ENCODE measurements at regions not wholly inside any gene's neighbourhood (a gene's known extent, or its start where the extent isn't known, plus 50 kb on each side); places are given as distances from the start of the nearest gene placed in this dataset.

DNA sequence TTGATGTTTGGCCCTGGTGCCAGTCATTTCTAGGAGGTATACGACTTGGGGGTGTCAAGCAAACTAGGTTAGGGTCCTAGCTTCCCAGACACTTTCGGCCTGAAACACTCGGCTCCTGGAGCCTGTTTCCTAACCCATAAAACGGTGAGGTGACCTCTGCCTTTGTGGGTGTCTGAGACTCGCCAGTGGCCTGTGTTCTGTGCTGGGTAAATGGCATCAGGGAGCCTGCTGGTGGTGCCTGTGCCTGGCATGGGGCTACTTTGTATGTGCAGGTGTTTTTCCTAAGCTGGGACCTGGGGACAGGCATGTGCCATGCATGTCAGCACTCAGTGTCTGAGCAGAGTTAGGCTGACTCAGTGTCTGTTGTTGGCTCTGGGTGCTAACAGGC is 139.2 kb downstream of the GLI2 start:
- no peak for TF ChIP-seq CTCF (IDR thresholded peaks at IDR 0.05; ENCODE audit: poor library complexity)
- TF ChIP-seq EZH2 (IDR thresholded peaks at IDR 0.05; ENCODE audit: borderline replicate concordance), result no peak
